ENCODE measurements at regions not wholly inside any gene's neighbourhood (a gene's known extent, or its start where the extent isn't known, plus 50 kb on each side); places are given as distances from the start of the nearest gene placed in this dataset.
A peak's percentile ranks its signal among the peaks of the same experiment; 100 is the strongest.
"Not testable (repeated sequence)": the region's sequence is repeated elsewhere in the genome, so short reads cannot be mapped to it uniquely, and the experiment has no call there.

DNA sequence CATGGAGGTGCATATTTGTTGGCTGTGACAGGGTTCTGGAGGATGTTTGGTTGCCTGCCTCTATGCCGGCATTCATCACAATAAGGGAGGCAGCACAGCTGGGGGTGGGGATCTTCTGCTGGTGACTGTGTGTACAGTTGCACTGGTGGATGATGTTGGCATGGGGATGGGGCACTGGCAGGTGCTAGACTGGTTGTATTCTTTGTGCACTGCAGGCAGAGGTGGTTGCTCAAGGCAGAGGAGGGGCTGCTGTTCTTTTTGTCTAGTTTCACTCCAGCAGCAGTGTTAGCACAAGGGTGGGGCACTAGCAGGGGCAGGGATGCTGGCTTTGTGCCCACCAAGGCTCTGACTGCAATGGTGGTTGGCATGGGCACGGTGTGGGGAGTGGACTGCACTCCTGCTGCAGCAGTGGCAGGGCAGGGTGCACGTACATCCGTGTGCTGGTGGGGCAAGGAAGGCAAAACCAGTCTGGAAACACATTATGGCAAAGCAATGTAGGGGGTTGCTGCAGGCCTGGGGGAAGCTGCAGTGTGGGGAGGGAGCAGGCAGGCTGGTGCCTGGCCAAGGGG, 69.3 kb downstream of the ISOC1 start:
- no peak for DNase-seq

DNA sequence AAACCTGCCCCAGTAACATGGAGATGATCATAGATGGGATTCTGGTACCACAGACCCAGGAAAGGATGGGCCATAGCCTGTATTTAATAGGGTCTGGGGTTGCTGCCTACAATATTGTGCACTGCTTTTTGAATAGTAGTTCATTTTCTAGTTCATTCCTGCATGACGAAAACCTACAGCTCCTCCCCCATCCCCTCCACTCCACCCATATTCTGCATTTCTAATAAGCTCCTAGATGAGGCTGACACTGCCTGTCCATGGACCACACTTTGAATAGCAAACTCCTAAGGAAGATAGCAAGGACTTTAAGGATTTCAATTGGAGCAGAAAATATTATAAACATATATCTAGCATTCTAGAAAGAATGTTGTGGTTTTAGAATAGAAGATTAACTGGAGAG, 75.5 kb downstream of the ISOC1 start:
- no peak for DNase-seq

DNA sequence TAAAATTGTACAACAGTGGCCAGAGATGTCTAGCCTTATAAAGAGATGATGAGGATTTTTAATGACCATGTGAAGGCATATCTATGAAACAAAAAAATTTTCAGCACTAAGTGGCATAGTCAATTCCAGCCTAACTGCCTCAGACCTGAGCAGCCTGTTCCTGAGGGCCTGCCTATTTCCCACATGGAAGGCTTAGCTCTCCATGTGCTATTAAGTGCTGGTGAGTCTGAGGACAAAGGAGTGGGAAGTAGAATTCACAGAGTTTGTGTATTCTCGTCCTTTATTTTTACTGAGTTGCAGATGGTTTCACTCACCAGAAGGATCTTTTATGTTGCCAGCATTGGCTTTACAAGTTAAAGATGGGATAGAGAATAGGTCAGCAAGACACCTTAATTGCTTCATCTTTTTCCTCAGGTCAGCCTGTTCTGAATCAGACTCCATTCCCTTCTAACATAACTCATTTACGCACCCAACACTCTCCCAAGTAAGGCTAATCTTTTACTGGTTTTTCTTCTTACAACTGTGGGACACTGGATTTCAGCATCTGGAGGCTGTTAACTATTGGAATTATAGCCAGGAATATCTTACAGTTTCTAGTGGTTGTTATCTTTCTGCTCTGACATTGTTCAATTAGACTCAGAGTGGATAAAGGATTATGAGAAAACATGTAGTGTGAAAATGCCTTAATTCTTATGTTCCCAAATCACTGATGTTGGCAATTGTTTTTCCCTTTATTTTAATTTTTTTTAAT, 76.8 kb downstream of the ISOC1 start:
- DNase-seq, result no peak

DNA sequence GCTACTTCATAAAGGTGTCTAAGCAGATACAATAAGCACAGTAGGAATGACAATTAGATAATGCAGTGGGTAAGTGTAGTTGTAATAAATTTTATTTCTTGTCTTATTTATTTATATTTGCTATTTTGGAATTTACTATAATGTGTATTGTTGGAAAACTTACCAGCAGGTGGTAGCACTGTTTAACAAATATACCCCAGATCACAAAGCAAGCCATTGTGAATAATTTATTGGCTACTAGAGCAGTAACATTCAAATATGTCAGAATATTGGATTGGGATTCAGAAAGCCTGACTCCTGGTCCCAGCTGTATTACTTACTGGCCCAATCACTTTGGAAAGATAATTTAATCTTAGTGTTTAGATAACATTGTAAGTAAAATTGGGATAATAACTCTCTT, 78.0 kb downstream of the ISOC1 start:
- DNase-seq, result peak; percentile 40

DNA sequence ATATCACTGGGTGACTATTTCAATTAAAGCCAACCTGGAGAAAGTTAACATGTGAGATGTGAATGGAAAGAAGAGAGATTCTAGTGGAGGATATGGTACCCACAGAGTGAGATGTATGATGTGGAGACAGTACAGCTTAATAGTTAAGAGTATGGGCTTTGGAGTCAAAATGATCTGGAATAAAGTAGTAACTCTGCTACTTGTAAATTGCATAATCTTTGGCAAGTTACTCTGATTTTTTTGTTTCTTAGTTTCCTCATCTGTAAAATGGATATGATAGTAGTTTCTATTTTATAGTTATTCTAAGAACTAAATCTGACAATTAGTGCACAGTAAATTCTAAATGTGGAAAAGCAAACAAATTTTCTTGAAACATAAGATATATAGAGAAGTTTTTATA, 79.2 kb downstream of the ISOC1 start:
- DNase-seq, result no peak

DNA sequence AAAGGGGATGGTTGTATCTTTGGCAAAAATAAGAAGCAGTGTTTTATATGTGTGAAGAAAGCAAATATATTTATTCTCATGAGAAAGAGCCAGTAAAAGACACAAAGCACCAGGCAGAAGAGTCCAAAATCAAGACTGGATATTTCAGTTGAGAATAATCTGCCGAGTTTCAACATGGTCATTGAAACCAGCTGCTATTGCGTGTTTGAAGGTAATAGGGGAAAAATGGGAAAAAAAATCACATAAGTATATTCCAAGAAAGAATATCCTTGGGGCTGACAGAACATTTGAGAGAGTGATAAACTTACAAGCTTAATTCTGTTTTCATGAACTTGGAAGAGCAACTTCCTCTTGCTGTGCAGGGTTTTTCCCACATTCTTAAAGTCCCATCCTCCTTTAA, 79.9 kb downstream of the ISOC1 start:
- no peak for DNase-seq

DNA sequence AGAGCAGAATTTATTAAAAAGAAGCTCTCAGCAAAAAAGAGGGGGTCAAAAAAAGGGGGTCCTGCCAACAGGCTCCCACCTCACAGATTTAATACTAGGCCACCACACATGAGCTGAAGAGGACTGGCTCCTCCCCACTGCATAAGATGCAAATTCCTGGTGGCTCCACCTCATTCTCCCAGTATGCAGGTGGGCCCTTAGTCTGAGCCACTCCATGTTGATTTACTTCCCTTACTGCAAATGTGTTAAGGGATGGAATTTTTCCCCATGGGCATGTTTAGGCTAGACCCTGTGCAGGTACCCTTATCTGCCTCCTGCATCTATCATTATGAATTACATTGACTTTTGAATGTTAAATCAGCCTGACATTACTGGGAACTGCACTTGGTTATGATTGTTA, 82.9 kb downstream of the ISOC1 start:
- DNase-seq, result no peak

DNA sequence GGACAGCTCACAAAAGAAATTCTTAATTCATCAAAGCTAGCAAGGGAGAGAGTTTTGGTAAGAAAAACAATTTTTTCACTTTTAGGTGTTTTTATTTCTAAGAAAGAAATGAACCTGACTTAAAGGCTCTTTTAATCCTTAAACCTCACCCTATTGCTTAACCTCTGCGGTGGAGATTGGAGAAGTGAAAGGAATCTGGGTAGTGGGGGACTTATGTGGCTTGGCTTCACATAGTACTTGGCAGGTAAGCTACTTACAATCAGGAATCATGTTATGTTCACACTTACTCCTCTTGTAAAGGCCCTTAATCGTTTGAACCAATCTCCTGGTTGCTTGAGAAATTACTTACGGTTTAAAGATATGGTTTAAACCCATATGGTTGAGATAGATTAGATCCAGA, 104.8 kb downstream of the ISOC1 start:
- DNase-seq, result peak; percentile 55

DNA sequence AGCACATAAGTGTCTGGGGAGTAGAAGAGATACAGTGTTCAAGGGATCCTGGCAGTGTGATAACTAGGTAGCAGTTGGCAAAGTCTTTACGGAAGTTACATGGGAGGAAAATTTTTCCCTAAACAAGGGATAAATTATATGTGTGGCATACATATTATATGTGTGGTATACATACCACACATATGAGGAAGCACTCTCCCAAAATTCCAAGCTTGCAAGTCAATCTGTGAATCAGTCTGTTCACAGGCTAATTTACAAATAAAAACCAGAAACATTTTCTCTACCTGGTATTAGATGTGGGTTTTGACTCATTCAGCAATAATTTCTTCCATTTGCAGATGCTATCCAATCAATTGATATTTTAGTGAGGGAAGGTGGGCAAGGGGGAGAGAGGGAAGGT, 110.0 kb downstream of the ISOC1 start:
- DNase-seq, result no peak

DNA sequence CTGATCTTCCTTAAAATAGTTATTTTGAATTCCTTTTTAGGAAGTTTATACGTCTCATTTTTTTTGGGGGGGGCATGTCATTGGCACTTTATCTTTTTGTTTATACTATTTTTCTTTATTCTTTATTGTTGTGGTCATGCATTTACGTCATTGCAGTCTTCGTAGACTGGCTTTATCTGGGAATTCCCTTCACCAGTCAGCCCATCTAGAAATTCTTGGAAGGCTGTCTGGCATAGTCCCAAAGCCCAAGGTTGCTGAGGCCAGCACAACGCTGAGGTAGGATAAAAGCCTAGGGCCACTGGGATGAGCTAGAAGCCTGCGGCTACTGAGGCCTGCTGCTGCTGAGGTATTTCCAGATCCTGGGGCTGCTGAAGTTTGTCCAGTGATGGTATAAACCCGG, 121.5 kb downstream of the ISOC1 start:
- DNase-seq, result no peak

DNA sequence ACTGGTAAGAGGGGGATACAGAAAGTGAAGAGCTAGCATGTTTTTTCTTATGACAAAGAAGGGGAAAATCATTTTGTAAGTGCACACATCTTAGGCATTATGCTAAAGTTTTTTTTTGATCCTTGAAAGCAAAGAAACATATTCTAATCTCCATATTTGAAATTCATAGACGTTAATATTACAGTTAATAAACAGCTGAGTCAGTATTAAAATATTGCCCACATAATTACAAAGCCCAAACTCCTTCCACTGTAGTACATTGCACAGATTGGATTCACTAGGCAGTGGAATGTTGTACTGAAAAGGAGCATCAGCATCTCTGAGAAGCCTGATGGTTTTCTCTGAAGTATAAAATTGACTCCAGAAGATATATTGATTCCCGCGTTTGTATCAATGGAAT, 122.6 kb downstream of the ISOC1 start:
- no peak for DNase-seq

DNA sequence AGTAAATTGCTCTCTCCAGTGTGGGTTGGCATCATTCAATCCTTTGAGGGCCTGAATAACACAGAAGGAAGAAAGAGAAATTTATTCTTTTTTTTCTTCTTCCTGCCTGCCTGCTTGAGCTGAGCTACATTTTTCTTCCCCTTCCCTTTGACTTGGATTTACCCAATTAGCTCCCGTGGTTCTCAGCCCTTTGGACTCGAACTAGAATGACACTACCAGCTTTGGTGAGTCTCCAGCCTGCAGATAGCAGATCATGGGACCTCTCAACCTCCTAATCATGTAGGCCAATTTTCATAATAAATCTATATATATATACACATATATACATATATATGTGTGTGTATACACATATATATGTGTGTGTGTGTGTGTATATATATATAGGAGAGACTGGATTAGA, 128.6 kb downstream of the ISOC1 start:
- DNase-seq, result no peak

DNA sequence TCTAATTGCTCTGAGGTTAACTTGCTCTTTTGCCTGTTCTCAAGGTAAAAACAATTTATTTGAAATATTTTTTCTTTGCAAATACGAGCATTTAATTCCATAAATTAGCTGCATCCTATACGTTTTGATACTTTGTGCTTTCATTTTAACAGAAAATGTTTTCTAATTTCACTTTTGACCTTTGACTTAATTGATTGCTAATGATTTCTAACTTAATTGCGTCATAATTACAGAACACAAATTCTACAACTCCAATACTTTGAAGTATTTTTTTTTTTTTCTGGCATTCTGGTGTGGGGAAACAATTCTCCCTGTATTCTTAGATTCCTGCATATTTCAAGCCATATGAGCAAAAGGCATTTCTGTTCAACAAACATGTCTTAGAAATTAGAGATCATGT, 134.0 kb downstream of the ISOC1 start:
- no peak for DNase-seq

DNA sequence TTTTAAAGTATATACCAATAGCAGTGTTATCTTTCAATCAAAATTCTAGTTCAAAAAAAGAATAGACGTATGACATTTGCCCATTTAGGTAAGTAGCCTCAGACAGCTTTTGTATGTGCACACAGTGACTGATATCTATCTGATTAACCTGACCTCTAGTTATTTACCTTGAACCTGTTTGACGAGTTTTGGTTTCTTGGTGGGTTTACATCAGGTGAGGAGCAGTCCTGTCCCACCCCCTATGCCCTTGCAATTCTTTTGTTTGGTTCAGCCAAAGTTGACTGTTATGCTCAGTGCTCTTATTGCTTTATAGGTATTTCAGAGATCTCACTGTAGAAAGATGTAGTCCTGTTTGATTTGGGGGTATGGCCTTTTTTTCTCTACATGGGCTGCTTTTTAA, 147.2 kb downstream of the ISOC1 start:
- no peak for DNase-seq

DNA sequence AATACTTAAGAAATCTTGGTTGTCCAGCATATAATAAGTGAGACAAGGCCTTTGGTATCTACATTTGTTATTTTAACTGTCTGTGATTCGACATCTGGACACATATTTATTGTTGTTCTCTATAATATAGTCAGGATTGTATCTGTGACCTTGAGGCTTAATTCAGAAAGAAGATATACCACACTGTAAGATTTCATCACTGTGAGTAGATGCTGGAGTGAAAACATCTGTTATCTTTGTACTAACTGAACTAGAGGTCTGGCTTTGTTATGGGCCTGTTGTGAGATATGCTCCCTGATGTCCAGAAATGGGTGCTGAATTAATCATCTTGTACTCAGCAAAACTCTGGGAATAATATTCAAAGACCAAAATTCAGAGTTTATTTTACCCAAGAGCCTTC, 148.5 kb downstream of the ISOC1 start:
- DNase-seq, result no peak

DNA sequence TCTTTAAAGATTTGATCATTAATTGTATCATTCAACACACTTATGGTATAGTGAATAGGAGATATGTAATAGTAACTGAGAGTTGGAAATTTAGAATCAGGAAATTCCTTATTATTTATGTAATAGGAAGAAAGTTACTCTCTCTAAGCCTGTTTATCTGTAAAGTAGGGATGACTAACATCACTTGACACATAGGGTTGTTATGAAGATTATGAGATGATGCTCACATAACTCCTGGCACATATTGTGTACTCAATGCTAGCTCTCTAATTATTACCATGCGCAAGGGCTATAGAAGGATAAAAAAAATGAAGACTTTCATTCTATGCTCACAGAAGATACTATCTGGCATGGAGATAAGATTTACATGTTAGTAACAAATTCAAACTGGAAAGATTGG, 149.9 kb downstream of the ISOC1 start:
- no peak for DNase-seq

DNA sequence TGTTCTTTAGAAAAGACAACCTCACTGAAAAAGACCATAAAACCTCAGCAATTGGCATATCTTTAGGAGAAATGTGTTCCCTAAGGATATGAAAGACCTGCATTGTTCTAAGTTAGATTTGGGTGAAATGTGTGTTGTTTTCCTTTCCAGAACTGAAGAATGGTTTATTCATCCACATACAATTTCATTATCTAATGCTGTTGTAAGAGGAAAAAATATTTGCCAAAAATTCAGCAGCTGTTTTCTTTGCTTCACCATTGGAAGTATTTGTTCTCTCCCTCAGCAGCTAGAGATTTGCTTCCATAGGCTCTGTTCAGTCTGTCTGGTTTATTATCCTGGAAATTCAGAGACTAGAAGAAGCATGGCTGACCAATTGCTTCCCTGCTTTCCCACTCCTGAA, 150.9 kb downstream of the ISOC1 start:
- no peak for DNase-seq

DNA sequence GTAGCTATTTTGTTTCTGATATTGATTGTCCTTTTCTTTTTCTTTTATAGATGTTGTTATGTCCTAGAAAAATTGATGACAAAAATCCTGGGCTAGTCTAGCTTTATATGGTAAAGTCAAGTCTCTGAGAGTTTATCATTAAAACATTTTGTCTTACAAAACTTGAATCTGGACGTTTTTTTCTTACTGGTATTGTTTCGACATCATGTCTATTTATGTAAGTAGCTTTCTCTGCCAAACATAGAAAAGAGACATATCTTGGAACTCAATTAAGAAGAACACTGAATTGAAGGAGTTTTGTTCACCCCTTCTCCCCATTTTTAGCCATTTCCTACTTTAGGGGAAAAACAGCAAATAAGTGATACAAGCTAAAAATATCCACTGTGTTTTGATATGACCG, 151.5 kb downstream of the ISOC1 start:
- no peak for DNase-seq

DNA sequence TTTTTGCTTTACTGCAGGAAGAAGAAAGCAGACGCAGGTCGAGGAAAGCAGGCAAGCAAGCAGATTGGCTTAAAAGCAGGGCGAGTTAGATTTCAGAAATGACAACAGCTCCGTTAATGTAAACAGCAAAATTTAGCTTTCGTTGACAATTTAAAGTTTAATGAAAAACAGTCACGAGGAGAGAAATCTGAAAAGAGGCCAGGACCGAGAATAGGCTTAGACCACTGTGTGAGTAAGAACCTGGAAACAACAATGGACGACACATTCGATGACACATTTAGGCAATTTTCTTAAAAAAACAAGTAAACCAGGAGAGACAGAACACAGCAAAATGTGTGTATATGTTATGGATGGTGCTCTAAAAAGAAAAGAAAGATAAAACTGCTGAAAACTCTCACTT, 155.3 kb downstream of the ISOC1 start:
- DNase-seq, result no peak

DNA sequence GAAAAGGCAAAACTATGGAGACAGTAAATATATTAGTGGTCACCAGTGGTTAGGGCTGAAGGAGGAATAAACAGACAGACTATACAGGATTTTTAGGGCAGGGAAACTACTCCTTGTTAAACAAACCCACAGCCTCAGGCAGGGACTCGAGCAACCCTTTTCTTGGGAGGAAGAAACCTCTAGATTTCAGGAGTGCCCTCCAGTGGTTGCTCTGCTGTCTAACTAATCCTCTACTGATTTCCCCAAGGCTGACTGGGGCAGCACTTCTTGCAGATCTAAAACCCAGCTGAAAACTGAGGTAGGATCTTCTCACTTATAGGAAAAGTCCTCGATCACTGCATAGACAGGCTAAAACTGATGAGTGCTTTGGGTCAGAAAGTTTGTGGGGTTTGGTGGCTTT, 176.8 kb downstream of the ISOC1 start:
- peak; percentile 68 for DNase-seq

DNA sequence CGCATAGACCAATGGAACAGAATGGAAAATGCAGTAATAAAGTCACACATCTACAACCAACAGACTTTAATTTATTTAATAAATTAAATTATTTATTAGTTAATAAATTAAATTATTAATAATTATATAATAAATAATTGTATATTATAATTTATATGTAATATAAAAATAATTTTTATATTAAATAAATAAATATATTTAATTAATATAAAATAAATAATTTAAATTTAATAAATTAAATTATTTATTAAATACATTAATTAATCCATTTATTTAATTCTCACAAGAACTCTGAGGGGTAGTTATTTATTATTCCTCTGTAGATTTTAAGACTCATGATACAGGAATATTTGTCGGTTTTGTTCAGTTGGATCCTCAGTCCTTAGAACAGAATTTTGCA, 176.1 kb upstream of the ADAMTS19 start:
- DNase-seq, result no peak

DNA sequence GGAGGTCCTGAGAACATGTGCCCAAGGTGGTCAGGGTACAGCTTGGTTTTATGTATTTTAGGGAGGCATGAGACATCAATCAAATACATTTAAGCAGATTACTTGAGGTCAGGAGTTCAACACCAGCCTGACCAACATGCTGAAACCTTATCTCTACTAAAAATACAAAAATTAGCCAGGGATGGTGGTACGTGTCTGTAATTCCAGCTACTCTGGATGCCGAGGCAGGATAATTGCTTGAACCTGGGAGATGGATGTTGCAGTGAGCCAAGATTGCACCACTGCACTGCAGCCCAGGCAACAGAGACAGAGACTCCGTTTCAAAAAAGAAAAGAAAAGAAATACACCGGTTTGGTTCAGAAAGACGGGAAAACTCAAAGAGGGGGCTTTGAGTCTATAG, 165.9 kb upstream of the ADAMTS19 start:
- DNase-seq, result not testable (repeated sequence)

DNA sequence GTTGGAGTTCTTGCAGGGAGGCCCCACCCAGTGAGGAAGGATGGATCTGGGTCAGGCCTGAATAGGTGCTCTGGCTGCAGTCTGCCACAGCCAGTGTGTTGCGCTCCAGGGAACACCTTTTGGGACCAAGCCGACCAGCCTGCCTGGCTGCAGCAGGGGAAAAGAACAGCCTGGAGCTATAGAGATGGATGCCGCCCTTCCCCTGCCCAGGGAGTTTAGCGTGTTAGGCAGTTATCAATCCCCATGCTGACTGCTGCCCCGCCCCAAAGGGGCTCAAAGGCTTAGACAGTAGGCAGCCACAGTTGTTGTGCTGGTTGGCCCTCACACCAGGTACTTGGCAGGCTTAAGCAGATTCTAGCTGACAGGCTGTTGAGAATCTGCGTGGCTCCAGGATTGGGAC, 153.4 kb upstream of the ADAMTS19 start:
- DNase-seq, result no peak

DNA sequence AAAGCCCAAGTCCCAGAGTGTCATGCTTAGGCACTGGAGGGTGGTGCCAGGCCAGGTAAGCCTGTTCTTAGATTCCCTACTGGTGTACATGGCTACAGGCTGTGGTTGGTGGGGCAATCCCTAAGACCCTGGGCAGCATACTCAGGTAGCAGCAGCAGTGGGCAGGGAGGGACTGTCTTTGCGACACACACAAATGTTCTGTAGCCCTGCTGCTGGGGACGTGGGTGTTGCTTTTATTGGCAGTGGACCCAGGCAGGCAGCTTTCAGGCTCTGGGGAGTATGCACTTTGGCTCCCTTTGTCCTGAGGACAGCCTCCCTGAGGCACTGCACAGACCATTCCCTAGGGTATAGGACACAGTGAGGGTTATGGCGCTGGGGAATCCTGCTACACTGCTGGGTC, 137.1 kb upstream of the ADAMTS19 start:
- no peak for DNase-seq

DNA sequence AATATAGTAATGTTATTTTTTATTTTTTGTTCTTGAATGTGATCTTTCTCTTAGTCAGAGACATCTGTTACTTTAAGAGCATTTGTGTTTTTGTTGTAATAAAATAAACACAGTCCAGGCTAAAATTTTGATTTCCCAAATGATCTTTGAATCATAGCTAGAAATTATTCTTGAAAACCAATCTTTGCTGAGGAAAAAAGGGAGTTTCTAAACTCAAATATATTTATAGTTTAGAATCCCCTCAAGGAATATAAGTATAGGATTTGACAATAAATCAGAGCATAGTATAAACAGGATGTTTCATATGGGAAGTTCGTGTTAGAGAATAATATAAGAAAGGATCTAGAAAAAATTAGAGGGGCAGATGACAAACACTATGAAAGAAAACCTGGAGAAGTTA, 118.8 kb upstream of the ADAMTS19 start:
- DNase-seq, result no peak

All from OCI-M1 (cell line).